Muscle layer of duodenum (tissue), 2 donors: ENCODE measurements at regions not wholly inside any gene's neighbourhood (a gene's known extent, or its start where the extent isn't known, plus 50 kb on each side); places are given as distances from the start of the nearest gene placed in this dataset.
"Not testable (repeated sequence)": the region's sequence is repeated elsewhere in the genome, so short reads cannot be mapped to it uniquely, and the experiment has no call there.

Experiments
- H3K27ac ChIP-seq: one replicate; pipeline ENCODE4 v1.7.0; 2013; ENCODE audit warnings: mild to moderate bottlenecking, low read length
- H3K27me3 ChIP-seq: one replicate; pipeline ENCODE4 v1.7.0; 2013; ENCODE audit warnings: low read depth, mild to moderate bottlenecking, control low read depth, low read length
- H3K36me3 ChIP-seq, 2 donors: one replicate each; pipeline ENCODE4 v1.7.0; 2013; ENCODE audit warnings: low read length in 2 of 2, control low read depth in 1 of 2, mild to moderate bottlenecking in 1 of 2; ENCODE audit not compliant: insufficient read depth in 2 of 2, control insufficient read depth in 1 of 2
- H3K4me1 ChIP-seq, 2 donors: one replicate each; pipeline ENCODE4 v1.7.0; 2013; ENCODE audit warnings: low read length in 2 of 2, mild to moderate bottlenecking in 2 of 2, control low read depth in 1 of 2, moderate library complexity in 1 of 2; ENCODE audit not compliant: insufficient read depth in 2 of 2, control insufficient read depth in 1 of 2
- H3K4me3 ChIP-seq, 2 donors: one replicate each; pipeline ENCODE4 v1.7.0; 2013; ENCODE audit warnings: low read length in 2 of 2, low read depth in 1 of 2, mild to moderate bottlenecking in 1 of 2
- H3K9me3 ChIP-seq, 2 donors: one replicate each; pipeline ENCODE4 v1.7.0; 2013; ENCODE audit warnings: low read length in 2 of 2, control low read depth in 1 of 2, mild to moderate bottlenecking in 1 of 2; ENCODE audit not compliant: control insufficient read depth in 1 of 2
- donor health status: healthy.

GRCh38 chr10:77740396-77740795, 102.8 kb upstream of the KCNMA1 start:
- not testable (repeated sequence) for H3K36me3 ChIP-seq, H3K9me3 ChIP-seq, H3K4me3 ChIP-seq, H3K4me1 ChIP-seq, H3K27me3 ChIP-seq, H3K27ac ChIP-seq

DNA sequence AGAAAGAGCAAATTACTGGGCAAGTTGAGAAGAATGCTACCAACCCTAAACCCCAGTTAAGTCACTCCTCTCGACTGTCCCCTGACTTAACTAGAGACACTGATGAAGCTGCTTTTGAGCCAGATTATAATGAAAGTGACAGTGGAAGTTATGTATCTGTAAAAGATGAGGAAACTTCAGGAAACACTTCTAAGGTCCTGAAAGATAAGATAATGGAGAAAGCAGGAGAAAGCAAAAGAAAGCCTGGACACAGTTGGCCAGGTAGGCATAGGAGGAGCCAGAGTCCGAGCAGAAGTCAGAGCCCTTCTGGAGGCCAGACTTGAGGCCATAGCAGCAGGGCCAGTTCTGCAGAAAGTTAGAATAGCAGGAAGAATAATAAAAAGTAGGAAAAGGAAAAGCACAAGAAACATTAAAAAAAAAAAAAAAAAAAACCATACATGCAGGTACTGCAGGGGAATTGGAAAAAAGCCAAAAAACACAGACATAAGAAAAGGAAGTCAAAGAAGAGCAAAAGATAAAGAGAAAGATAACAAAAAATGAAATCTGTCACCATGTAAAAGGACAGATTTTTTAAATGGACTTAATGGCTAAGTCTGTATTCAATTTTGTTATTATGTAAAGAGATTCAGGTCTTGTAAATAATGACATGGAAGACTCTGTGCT, 101.0 kb upstream of the KCNMA1 start:
- Histone ChIP-seq H3K27ac (no peak overlapping the region), H3K4me1 (no peaks in the 10 kb centered on the region), H3K36me3 (no peaks in the 10 kb centered on the region), H3K9me3 (peaks cover 0 to 9% of the 10 kb centered on the region in 2 donors), H3K27me3 (no peaks in the 10 kb centered on the region), H3K4me3 (no peak overlapping the region)

DNA sequence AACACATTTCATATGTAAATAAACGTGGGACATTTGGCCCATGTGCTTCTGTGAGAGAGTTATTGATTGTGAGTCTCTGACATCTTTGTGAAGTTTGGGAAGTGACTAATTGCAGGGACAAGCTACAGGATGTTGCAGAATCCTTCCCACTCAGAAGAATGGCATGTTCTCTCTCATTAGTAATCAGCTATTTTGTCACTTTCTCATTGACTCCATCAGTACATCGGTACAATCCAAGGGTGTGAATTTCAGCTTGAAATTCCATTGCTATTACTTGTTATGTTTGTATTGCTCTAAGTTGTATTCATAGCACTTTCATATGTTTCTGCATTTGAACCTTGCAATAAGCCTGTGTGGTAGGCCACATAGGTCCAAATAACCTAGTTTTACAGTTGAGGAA, 100.0 kb upstream of the KCNMA1 start:
- Histone ChIP-seq H3K4me1 (no peaks in the 10 kb centered on the region), H3K4me3 (no peak overlapping the region), H3K9me3 (peaks cover 0 to 9% of the 10 kb centered on the region in 2 donors), H3K27me3 (no peaks in the 10 kb centered on the region), H3K36me3 (no peaks in the 10 kb centered on the region), H3K27ac (no peak overlapping the region)

- H3K27me3 ChIP-seq, H3K9me3 ChIP-seq, H3K36me3 ChIP-seq, H3K27ac ChIP-seq, H3K4me3 ChIP-seq, H3K4me1 ChIP-seq: not testable (repeated sequence)
Measured at GRCh38 chr10:77735136-77735535, 97.5 kb upstream of the KCNMA1 start.

DNA sequence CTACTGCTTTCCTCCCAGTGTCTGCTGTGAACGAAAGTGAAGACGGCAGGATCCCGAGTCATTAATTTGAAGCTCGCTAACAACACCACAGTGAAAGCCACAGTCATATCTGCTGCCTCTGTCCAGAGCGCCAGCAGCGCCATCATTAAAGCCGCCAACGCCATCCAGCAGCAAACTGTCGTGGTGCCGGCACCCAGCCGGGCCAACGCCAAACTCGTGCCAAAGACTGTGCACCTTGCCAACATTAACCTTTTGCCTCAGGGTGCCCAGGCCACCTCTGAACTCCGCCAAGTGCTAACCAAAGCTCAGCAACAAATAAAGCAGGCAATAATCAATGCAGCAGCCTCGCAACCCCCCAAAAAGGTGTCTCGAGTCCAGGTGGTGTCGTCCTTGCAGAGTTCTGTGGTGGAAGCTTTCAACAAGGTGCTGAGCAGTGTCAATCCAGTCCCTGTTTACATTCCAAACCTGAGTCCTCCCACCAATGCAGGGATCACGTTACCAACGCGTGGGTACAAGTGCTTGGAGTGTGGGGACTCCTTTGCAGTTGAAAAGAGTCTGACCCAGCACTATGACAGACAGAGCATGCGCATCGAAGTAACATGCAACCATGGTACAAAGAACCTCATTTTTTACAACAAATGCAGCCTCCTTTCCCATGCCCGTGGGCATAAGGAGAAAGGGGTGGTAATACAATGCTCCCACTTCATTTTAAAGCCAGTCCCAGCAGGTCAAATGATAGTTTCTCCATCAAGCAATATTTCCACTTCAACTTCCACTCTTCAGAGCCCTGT, 94.8 kb upstream of the KCNMA1 start:
- Histone ChIP-seq H3K9me3 (no peaks in the 10 kb centered on the region), H3K27me3 (no peaks in the 10 kb centered on the region), H3K36me3 (no peaks in the 10 kb centered on the region), H3K4me1 (no peaks in the 10 kb centered on the region), H3K27ac (no peak overlapping the region), H3K4me3 (no peak overlapping the region)

DNA sequence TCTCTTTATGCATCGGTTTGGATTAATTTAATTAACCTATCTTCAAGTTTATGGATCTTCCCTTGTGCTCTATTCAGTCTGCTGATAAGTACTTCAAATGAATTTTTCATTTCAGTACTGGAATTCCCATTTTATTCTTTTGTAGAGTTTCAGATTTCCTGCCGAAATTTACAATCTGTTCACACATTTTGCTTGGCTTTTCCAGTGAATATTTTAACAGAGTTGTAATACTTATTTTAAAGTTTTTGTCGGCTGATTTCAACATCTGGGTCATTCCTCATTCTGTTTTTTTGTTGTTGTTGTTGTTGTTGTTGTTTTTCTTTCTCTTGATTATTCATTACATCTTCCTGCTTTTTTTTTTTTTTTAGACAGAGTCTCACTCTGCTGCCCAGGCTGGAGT, 89.9 kb upstream of the KCNMA1 start:
- H3K36me3 ChIP-seq: no peaks in the 10 kb centered on the region
- H3K4me1 ChIP-seq: no peaks in the 10 kb centered on the region
- H3K4me3 ChIP-seq: no peak overlapping the region
- H3K9me3 ChIP-seq: no peaks in the 10 kb centered on the region
- no peaks in the 10 kb centered on the region for H3K27me3 ChIP-seq
- H3K27ac ChIP-seq: no peak overlapping the region

DNA sequence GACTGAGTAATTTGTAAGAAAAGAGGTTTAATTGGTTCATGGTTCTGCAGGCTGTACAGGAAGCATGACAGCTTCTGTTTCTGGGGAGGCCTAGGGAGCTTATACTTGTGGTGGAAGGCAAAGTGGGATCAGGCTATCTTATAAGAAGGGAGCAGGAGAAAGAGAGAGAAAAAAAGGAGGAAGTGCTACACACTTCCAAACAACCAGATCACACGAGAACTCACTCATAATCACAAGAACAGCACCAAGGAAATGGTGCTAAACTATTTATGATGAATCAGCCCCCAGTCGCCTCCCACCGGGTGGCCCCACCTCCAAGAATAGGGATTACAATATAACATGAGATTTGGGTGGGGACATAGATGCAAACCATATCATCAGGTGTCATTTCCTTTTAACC, 89.1 kb upstream of the KCNMA1 start:
- no peaks in the 10 kb centered on the region for H3K9me3 ChIP-seq
- H3K27me3 ChIP-seq: no peaks in the 10 kb centered on the region
- H3K4me1 ChIP-seq: no peaks in the 10 kb centered on the region
- no peak overlapping the region for H3K4me3 ChIP-seq
- H3K27ac ChIP-seq: no peak overlapping the region
- no peaks in the 10 kb centered on the region for H3K36me3 ChIP-seq

DNA sequence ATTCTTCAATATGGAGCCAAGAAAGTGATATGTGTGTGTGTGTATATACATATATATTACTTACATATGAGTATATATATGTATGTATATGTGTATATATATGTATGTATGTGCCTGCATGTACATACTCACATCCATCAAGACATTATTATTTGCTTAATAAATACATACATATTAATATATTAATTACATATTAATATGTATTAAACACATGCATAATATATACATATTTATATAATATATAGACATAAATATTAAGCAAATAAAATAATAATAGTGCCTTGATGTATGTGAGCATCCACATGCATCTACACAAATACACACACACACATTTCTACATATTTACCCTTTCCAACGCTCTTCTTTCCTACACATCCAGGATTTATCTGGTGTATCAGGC, 88.7 kb upstream of the KCNMA1 start:
- Histone ChIP-seq H3K27ac (no peak overlapping the region), H3K27me3 (no peaks in the 10 kb centered on the region), H3K4me1 (no peaks in the 10 kb centered on the region), H3K36me3 (no peaks in the 10 kb centered on the region), H3K4me3 (no peak overlapping the region), H3K9me3 (no peaks in the 10 kb centered on the region)

- Histone ChIP-seq H3K27me3 (no peaks in the 10 kb centered on the region), H3K4me1 (no peaks in the 10 kb centered on the region), H3K36me3 (no peaks in the 10 kb centered on the region), H3K27ac (no peak overlapping the region), H3K9me3 (no peaks in the 10 kb centered on the region), H3K4me3 (no peak overlapping the region)
Measured at GRCh38 chr10:77724820-77725219, 87.2 kb upstream of the KCNMA1 start.

DNA sequence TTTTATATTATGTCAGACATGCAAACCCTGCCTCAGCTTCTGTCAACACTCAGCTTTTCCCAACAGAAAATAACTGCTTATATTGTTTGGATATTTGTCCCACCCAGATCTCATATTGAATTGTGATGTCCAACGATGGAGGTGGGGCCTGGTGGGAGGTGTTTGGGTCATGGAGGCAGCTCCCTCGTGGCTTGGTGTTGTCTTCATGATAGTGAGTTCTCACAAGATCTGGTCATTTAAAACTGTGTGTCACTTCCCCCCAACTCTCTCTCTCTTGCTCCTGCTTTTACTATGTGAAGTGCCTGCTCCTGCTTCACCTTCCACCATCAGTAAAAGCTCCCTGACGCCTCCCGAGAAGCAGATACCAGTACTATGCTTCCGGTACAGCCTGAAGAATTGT, 85.8 kb upstream of the KCNMA1 start:
- H3K9me3 ChIP-seq: no peaks in the 10 kb centered on the region
- no peak overlapping the region for H3K4me3 ChIP-seq
- H3K27ac ChIP-seq: no peak overlapping the region
- H3K4me1 ChIP-seq: no peaks in the 10 kb centered on the region
- no peaks in the 10 kb centered on the region for H3K27me3 ChIP-seq
- no peaks in the 10 kb centered on the region for H3K36me3 ChIP-seq

DNA sequence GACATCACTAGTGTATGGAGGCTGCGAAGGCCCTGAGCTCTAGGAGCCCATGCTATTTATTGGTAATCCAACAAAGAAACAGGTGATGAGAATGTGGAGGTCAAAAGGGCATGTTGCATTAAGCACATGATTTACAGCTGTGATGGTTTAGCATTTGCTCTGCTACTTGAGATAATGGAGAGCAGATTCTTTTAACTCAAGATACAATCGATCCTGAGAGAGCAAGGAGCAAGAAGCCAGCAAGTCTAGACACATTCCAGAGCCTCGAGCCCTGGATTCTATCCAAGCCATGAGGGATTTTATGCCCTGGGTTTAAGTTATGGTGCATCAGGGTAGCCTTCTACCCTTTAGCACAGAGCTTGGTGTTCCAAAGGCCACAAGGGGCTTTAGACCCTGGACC, 85.3 kb upstream of the KCNMA1 start:
- H3K27ac ChIP-seq: not testable (repeated sequence)

GRCh38 chr10:77721815-77722214, 84.2 kb upstream of the KCNMA1 start:
- Histone ChIP-seq H3K9me3 (no peaks in the 10 kb centered on the region), H3K27ac (no peak overlapping the region), H3K4me1 (no peaks in the 10 kb centered on the region), H3K4me3 (no peak overlapping the region), H3K36me3 (no peaks in the 10 kb centered on the region), H3K27me3 (no peaks in the 10 kb centered on the region)

More for the DNA sequence above, 85.3 kb upstream of the KCNMA1 start:
- not testable (repeated sequence) for H3K4me3 ChIP-seq, H3K27me3 ChIP-seq, H3K4me1 ChIP-seq, H3K36me3 ChIP-seq, H3K9me3 ChIP-seq
